ENCODE measurements at regions not wholly inside any gene's neighbourhood (a gene's known extent, or its start where the extent isn't known, plus 50 kb on each side); places are given as distances from the start of the nearest gene placed in this dataset.

DNA sequence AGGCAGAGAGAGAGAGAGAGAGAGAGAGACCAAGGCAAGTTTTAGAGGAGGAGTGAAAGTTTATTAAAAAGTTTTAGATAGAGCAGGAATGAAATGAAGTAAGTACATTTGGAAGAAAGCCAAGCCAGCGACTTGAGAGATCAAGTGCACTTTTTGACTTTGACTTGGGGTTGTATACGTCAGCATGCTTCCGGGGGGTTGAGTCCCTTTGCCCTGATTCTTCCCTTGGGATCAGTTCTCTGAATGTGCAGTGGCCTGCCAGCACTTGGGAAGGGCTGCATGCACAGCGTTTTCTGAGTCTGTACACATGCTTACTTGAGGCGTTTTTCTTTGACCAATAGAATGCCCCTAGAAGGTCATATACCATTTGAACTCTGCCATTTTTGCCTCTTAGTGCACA lies 400.5 kb downstream of the PDGFC start:
- H3K4me1 ChIP-seq (replicated peaks) = no peaks in the 10 kb centered on the region
- DNase-seq (ENCODE audit: low read depth in 1 of 2, low spot score in 2 of 2) = no peak
- H3K27ac ChIP-seq = no peak overlapping the region
- H3K36me3 ChIP-seq = no peaks in the 10 kb centered on the region
- no peaks in the 10 kb centered on the region for H3K9me3 ChIP-seq (replicated peaks)
- H3K27me3 ChIP-seq (replicated peaks) = no peaks in the 10 kb centered on the region
- no peak overlapping the region for H3K4me3 ChIP-seq

DNA sequence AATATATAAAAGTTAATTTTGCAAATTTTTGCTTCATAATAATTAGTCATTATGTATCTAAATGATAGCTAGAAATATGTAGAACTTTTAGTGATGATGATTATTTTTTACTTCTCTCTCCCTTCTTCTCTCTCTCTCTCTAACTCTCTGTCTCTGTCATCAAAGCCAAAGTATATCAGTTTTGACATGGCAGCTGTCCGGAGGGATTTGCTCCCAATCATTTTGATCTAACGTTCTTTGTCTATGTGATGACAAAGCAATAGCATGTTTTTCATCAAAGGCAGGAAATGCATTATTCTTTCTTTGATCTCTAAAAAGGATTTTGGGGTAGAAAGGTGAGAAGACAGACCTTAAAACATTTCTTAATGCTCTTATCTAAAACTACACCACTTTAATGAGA lies 402.1 kb downstream of the PDGFC start:
- no peaks in the 10 kb centered on the region for H3K36me3 ChIP-seq
- H3K4me1 ChIP-seq (replicated peaks) = no peaks in the 10 kb centered on the region
- no peak overlapping the region for H3K4me3 ChIP-seq

DNA sequence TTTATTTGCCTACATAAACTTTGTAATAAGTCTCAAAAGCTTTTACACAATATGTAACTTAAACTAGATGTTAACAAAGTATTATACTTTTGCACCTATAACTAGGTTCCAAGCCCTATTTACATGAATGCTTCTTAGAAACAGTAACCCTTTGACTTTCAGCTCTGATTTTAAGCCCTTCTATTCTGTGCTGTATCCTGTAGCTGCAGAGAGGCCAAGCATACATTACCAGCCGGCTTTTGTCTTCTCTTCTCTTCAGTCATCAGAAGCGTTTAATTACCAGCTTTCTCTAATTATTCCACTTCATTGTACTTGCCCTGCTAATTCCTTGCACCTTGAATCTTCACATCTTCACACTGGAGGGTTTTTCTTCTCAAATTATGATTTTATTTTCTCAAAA lies 403.1 kb downstream of the PDGFC start:
- H3K4me1 ChIP-seq (replicated peaks) = no peaks in the 10 kb centered on the region

More for the DNA sequence above, 402.1 kb downstream of the PDGFC start:
- Histone ChIP-seq H3K27ac (no peak overlapping the region), H3K27me3 (replicated peaks) (no peaks in the 10 kb centered on the region), H3K9me3 (replicated peaks) (no peaks in the 10 kb centered on the region)
- no peak for DNase-seq (ENCODE audit: low read depth in 1 of 2, low spot score in 2 of 2)

DNA sequence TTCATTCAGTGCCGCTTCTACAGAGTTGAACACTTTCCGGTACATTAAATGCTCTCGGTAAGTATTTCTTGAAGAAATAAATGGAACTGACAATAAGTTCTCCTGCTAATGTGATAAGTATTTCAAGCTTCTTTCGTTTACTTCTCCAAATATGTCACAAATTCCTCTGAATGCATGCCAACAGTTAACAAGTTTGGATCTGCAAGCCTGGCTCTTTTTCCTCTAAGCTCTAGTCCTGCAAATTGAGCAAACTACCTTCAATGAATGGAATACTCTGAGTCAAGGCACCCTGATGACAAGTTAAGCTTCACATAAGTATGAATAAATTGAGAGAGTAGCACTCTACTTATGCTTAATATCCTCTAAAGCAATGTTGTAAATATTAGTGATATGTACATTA lies 403.6 kb downstream of the PDGFC start:
- no peak for DNase-seq (ENCODE audit: low read depth in 1 of 2, low spot score in 2 of 2)
- H3K9me3 ChIP-seq (replicated peaks) = no peaks in the 10 kb centered on the region
- H3K4me3 ChIP-seq = no peak overlapping the region
- H3K36me3 ChIP-seq = no peaks in the 10 kb centered on the region
- no peaks in the 10 kb centered on the region for H3K27me3 ChIP-seq (replicated peaks)
- no peaks in the 10 kb centered on the region for H3K4me1 ChIP-seq (replicated peaks)
- no peak overlapping the region for H3K27ac ChIP-seq

More for the DNA sequence above, 403.1 kb downstream of the PDGFC start:
- no peaks in the 10 kb centered on the region for H3K27me3 ChIP-seq (replicated peaks)
- H3K36me3 ChIP-seq = no peaks in the 10 kb centered on the region
- H3K27ac ChIP-seq = no peak overlapping the region
- no peaks in the 10 kb centered on the region for H3K9me3 ChIP-seq (replicated peaks)
- DNase-seq (ENCODE audit: low read depth in 1 of 2, low spot score in 2 of 2) = no peak
- no peak overlapping the region for H3K4me3 ChIP-seq

DNA sequence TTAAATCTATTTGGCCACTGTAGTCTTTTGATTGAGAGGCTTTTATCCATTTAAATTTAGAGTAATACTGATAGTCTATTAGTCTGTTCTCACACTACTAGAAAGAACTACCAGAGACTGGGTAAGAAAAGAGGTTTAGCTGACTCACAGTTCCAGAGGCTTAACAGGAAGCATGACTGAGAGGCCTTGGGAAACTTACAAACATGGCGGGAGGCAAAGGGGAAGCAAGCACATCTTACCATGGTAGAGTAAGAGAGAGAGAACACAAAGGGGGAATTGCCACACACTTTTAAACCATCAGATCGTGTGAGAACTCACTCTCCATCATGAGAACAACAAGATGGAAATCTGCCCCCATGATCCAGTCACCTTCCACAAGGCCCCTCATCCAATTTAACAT lies 410.9 kb downstream of the PDGFC start:
- peaks cover 10% of the 10 kb centered on the region for H3K4me1 ChIP-seq (replicated peaks)
- no peaks in the 10 kb centered on the region for H3K9me3 ChIP-seq (replicated peaks)
- H3K36me3 ChIP-seq = no peaks in the 10 kb centered on the region
- H3K4me3 ChIP-seq = no peak overlapping the region
- no peak overlapping the region for H3K27ac ChIP-seq
- H3K27me3 ChIP-seq (replicated peaks) = no peaks in the 10 kb centered on the region
- no peak for DNase-seq (ENCODE audit: low read depth in 1 of 2, low spot score in 2 of 2)

DNA sequence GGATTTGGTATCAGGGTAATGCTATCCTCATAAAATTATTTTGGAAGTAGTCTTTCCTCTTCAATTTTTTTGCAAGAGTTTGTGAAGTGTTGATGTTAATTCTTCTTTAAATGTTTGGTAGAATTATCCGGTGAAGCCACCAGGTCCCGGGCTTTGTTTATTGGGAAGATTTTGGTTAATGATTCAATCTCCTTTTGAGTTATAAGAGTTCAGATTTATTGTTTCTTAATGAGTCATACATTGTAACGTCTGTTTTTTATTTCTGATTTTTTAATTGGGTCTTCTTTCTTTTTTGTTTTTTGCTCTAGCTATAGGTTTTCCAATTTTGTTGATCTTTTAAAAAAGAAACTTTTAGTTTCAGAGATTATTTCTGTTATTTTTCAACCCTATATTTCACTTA lies 412.3 kb downstream of the PDGFC start:
- Histone ChIP-seq H3K27ac (no peak overlapping the region), H3K4me1 (replicated peaks) (peaks cover 10% of the 10 kb centered on the region), H3K36me3 (no peaks in the 10 kb centered on the region), H3K9me3 (replicated peaks) (no peaks in the 10 kb centered on the region), H3K4me3 (no peak overlapping the region), H3K27me3 (replicated peaks) (no peaks in the 10 kb centered on the region)
- peak in 1 of 2 experiments; percentile 16 for DNase-seq (ENCODE audit: low read depth in 1 of 2, low spot score in 2 of 2)

DNA sequence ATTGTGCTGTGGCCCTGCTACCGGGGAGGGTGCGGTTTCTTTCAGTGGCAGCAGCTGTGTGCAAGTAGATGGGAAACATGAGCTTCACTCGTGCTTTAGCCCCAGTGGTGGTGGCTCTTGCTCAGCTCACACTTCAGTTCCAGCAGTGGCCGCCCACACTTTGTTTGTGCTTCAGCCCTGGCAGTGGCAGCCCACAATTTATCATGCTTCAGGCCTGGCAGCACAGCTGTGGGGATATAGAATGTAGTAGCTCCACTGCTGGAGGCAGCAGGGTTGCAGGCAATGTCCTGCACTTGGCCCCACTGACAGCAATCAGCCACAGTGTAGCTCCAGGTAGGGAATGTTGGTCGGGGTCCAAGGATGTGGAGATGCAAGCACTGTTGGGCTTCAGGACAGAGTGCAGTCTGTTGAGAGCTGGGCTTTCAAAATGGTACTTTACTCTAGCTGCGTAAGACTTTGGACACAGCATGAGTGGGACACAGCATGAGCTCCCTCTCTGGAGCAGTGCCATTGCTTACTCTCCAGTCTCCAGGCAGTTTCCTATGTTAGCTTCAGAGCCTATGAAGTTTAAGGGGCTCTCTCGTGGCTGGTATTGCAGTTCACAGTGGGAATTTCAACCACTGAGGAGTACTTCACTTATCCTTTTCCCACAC lies 413.1 kb downstream of the PDGFC start:
- DNase-seq (ENCODE audit: low read depth in 1 of 2, low spot score in 2 of 2) = no peak
- no peaks in the 10 kb centered on the region for H3K9me3 ChIP-seq (replicated peaks)
- no peak overlapping the region for H3K27ac ChIP-seq
- H3K36me3 ChIP-seq = no peaks in the 10 kb centered on the region
- no peaks in the 10 kb centered on the region for H3K27me3 ChIP-seq (replicated peaks)
- H3K4me1 ChIP-seq (replicated peaks) = peaks cover 10% of the 10 kb centered on the region
- no peak overlapping the region for H3K4me3 ChIP-seq

DNA sequence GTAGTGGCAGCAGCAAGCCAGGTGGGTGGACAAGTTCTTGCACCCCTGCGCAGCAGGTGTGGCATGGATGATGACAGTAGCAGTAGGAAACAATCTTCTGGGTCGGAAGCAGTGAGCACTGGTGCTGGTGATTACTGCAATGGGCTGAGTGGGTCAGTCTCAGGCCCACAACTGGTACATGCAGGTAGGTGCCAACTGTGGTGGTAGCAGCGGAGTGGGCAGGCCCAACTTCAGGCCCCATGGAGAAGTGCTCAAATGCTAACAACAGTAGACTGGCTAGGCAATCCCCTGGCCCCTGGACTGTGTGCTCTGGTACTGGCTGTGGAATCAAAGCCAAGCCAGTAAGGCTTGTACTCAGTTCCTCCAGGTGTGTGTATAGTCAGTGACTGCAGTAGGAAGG lies 413.7 kb downstream of the PDGFC start:
- Histone ChIP-seq H3K4me1 (replicated peaks) (peaks cover 10% of the 10 kb centered on the region), H3K9me3 (replicated peaks) (no peaks in the 10 kb centered on the region), H3K27ac (no peak overlapping the region), H3K36me3 (no peaks in the 10 kb centered on the region), H3K27me3 (replicated peaks) (no peaks in the 10 kb centered on the region), H3K4me3 (no peak overlapping the region)
- no peak for DNase-seq (ENCODE audit: low read depth in 1 of 2, low spot score in 2 of 2)

DNA sequence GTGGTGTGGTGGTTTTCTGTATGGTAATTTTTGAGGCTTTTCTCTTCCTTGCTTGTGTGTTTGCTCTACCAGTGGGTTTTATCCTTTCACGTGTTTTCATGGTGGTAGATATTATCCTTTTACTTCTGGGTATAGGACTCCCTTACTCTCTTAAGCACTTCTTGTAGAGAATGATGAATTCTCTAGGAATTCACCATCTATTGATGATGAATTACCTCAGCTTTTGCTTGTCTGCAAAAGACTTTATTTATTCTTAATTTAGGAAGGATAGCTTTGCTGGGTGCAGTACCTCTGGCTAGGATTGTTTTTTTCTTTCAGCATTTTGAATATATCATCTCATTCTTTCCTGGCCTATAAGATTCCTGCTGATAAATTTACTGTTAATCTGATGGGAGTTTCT lies 415.3 kb downstream of the PDGFC start:
- Histone ChIP-seq H3K4me1 (replicated peaks) (peaks cover 10% of the 10 kb centered on the region), H3K36me3 (no peaks in the 10 kb centered on the region), H3K4me3 (no peak overlapping the region), H3K27ac (no peak overlapping the region), H3K27me3 (replicated peaks) (no peaks in the 10 kb centered on the region), H3K9me3 (replicated peaks) (no peaks in the 10 kb centered on the region)
- no peak for DNase-seq (ENCODE audit: low read depth in 1 of 2, low spot score in 2 of 2)

DNA sequence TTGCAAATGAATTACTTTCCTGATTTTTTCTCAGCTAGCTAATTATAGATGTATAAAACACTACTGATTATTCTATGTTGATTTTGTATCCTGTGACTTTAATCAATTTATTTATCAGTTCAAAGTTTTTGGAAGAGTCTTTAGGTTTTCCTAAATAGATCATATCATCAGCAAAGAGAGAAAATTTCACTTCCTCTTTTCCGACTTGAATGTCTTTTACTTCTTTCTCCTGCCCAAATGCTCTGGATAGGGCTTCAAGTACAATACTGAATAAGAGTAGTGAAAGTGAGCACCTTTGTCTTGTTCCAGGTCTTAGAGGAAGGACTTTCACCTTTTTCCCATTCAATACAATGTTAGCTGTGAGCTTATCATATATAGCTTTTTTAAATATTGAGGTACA lies 417.9 kb downstream of the PDGFC start:
- DNase-seq (ENCODE audit: low read depth in 1 of 2, low spot score in 2 of 2) = no peak
- H3K27ac ChIP-seq = no peak overlapping the region

DNA sequence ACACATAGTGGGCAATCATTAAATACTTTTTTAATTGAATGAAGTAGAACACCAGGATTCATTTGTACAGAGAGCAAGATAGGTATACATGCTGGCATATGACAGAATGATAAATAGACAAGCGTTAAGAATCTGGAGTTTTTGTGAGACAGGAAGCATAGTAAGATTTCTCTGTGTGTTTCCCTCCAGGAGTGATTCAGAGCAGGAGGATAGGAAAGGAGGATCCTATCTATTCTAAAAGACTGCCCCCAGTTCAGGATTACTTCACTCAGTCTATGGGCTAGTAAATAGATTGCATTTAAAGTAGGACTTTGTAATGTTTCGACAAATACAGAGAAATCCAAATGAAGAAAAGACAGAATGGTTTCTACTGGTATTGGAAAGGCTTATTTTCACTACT lies 423.7 kb downstream of the PDGFC start:
- H3K4me1 ChIP-seq (replicated peaks) = peaks cover 16% of the 10 kb centered on the region
- no peaks in the 10 kb centered on the region for H3K36me3 ChIP-seq
- H3K27me3 ChIP-seq (replicated peaks) = no peaks in the 10 kb centered on the region
- no peak overlapping the region for H3K4me3 ChIP-seq
- no peaks in the 10 kb centered on the region for H3K9me3 ChIP-seq (replicated peaks)
- H3K27ac ChIP-seq = peak overlapping the region; percentile 27; the same call in 1 of the 2 replicates
- no peak for DNase-seq (ENCODE audit: low read depth in 1 of 2, low spot score in 2 of 2)

More for the DNA sequence above, 417.9 kb downstream of the PDGFC start:
- no peaks in the 10 kb centered on the region for H3K27me3 ChIP-seq (replicated peaks)
- H3K36me3 ChIP-seq = no peaks in the 10 kb centered on the region
- no peaks in the 10 kb centered on the region for H3K9me3 ChIP-seq (replicated peaks)
- no peaks in the 10 kb centered on the region for H3K4me1 ChIP-seq (replicated peaks)
- no peak overlapping the region for H3K4me3 ChIP-seq

DNA sequence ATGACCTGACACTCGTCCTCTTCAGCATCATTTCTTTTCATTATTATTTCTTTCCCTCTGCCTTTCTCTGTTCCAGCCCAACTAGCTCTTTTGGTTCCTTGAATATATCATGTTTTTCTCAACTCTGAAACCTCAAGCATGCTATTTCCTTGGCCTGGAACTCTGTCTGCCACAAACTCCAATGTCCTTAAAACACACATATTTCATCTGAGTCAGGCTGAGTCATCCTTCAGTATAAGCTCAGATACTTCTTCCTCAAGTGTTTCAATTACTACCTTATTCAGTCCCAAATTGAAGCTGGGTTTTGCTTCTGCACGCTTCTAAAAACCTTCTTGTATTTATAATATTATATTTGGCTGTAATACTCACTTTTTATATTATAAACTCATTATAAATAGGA lies 424.2 kb downstream of the PDGFC start:
- Histone ChIP-seq H3K4me3 (no peak overlapping the region), H3K27ac (peak overlapping the region; percentile 63), H3K36me3 (no peaks in the 10 kb centered on the region), H3K4me1 (replicated peaks) (peaks cover 16% of the 10 kb centered on the region), H3K27me3 (replicated peaks) (no peaks in the 10 kb centered on the region), H3K9me3 (replicated peaks) (no peaks in the 10 kb centered on the region)
- peak; percentile 51 to 67 for DNase-seq (ENCODE audit: low read depth in 1 of 2, low spot score in 2 of 2)

DNA sequence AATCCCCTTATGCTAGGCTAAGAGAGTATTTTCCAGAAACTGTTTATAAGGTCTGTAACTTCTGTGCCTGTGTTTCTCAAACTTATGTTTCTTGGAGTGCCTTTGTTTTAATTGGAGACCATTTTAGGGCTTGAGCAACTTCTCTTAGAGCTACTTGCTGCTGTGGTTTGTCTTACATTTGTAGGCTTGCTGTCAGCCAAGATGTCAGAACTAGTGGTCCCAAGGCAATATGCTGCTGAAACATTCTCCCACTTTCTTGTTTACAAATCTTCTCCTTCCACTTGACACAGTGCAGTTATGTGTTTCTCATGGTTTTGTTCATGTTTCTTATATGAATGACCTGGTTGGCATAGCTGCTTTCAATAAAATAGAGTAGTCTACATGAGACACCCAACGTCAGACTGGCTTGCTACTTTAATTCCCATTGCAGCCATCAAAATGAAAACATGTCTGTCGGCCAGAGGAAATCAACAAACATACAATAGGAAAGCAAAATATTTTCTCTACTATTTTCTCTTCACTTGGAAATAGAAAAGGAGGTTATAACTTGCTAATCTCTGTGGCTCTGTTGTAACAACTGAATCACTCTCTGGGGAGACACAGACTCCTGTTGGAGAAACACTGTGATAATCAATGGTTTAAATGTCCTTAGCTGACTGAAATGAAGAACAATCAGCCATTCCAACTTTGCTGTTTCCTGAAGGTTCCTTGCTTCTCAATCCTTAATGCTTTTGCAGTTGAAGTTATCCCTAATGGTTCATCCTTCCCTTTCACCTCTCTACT lies 426.4 kb downstream of the PDGFC start:
- DNase-seq (ENCODE audit: low read depth in 1 of 2, low spot score in 2 of 2) = no peak
- Histone ChIP-seq H3K27me3 (replicated peaks) (no peaks in the 10 kb centered on the region), H3K36me3 (no peaks in the 10 kb centered on the region), H3K27ac (no peak overlapping the region), H3K9me3 (replicated peaks) (no peaks in the 10 kb centered on the region), H3K4me3 (no peak overlapping the region), H3K4me1 (replicated peaks) (peaks cover 16% of the 10 kb centered on the region)

DNA sequence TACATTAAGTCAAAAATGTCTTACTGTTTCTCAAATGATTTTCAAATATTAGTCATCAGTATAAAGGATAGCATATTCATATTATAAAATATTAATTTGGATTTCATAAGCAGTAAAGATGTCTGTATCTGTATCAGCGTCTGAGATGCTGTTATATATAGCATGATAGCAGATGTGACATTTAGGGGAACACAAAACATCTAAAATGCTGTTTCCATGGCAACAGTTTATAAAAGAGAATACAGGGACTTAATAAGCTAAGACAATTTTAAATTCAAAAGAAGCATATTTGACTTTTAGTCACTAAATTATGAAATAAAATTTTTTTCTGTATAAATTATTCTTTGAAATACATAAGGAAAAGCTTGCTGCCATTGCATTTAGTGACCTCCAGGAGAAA lies 432.2 kb downstream of the PDGFC start:
- Histone ChIP-seq H3K4me3 (no peak overlapping the region), H3K9me3 (replicated peaks) (no peaks in the 10 kb centered on the region), H3K27ac (no peak overlapping the region), H3K4me1 (replicated peaks) (no peaks in the 10 kb centered on the region), H3K27me3 (replicated peaks) (no peaks in the 10 kb centered on the region), H3K36me3 (no peaks in the 10 kb centered on the region)
- DNase-seq (ENCODE audit: low read depth in 1 of 2, low spot score in 2 of 2) = no peak
